Caki2 (cell line): ENCODE measurements at regions not wholly inside any gene's neighbourhood (a gene's known extent, or its start where the extent isn't known, plus 50 kb on each side); places are given as distances from the start of the nearest gene placed in this dataset.

ENCODE experiments used
- DNase-seq: peaks from one replicate; pipeline ENCODE4 v3.0.0-alpha.2; 2015; ENCODE audit warnings: low read depth
- in situ Hi-C: cut with HindIII; loops from 2 replicates; pipeline ENCODE4 v1.10.0; 2016; ENCODE audit warnings: low sequenced_read_pairs, low pct_unique_long_range_greater_than_20kb, mixed read lengths

DNA sequence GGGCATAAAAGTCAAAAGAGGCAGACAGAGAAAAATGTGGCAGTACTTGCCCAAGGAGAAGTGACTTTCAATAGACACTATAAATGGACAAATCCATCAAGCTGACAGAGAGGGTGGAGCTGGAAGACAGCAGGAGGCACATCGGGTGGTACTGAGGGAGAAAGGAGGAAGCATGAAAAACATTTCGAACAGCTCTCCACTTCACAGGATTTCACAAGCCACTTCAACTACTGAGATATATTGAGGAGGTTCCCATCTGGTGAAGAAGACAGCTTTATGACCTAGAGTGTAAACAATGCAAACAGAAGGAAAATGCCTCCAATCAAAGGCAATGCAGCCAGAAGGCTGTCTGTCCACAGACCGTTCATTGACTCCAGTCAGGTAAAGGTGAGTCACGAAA, 259.4 kb upstream of the ECI2 start:
- DNase-seq, result no peak
- in situ Hi-C loops, result no loop called here

- DNase-seq, result peak; percentile 62
- in situ Hi-C loops, result no loop called here
Measured at GRCh38 chr6:4388675-4389074, 253.3 kb upstream of the ECI2 start.

DNA sequence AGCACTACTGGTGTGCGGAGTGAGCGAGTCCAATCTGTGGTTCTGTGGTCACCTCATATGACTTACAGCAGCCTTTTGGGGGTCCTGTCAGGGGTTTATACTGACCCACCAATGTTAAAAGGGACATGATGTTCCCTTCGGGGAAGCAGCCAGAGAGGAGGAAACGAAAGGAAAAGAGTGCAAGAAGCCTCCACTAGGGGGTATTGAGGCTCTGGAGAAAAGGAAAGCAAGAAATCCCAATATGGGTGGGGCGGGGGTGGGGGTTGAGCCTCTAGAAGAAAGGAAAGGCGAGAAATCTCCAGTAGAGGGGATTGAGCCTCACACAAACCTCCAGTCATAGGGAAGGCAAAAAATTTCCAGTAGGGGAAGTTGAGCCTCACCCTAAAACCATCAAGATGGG, 249.3 kb upstream of the ECI2 start:
- no peak for DNase-seq
- in situ Hi-C loops, result no loop called here

DNA sequence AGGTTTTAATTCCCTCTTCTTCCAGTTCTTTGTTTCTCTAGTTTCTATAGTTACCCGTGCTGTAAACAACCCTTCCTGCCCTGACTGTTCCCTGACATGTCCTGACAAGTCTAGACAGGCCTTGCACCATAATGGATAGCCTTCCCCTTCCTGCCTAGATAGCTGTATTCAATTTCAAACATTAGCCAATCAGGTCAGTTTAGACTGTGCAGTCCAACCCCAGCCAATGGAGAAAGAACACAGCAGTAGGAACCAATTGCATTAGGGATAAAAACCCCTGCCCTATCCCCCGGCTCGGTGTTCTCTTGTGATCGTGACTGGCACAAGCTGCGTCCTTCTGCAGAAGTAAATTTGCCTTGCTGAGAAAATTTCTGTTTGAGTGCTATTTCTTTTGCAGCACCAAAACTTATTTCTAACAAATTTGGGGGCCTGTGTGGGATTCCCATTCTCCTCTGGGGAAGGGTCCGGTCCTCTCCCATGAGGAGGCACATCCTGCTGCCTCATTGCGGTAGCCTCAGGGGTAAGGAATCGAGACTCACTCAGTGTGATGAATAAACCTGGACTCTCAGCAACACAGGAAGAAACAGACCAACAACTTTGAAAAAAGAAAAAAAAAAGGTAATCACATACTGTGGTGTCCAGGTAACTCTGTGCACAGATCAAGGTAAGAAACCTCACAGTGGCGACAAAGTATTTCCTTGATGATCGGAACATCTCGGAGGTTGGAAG, 248.7 kb upstream of the ECI2 start:
- in situ Hi-C loops, result no loop called here
- peak; percentile 52 for DNase-seq

DNA sequence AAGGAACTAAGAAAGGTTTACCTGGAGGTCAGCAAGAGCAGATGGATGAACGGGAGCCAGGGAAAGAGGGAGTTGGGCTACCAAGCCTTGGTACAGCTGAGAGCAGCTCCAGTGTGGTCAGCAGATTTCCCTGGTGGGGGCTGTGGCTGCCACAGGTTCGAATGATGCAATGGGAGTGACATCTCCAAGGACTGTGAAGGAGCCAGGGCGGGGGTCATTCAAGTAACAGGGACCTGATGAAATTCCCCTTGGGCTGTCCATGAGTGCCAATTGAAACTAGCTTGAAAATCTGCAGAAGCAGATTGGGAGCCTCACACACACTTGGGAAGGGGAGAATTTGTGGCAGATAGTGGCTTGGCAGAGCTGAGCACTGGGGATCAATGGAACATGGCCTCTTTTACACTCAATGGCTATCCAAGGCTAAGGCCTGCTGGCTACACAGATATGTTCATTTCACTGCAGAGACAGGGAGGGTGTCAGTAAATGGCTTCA, 247.0 kb upstream of the ECI2 start:
- in situ Hi-C loops, result no loop called here
- DNase-seq, result no peak

GRCh38 chr6:4381381-4381780, 246.0 kb upstream of the ECI2 start:
- no peak for DNase-seq
- in situ Hi-C loops, result no loop called here

DNA sequence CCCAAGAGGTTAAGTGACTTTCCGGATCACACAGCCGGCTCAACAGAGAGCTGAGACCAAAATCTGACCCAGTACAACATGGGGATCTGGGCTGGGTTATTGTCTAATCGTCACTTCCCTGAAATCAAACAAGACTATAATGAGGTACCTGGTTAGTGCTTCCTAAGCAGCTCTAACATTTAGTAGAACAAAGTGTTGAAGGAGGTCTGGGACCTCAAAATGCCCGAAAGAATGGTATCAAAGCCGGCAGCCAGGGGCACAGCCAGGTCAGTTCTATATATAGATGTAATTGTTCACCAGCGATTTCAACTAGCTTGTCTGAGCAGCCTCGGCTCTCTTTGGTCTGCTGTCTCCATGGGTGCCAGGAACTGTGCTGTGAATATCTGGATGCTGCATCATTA, 245.5 kb upstream of the ECI2 start:
- in situ Hi-C loops, result no loop called here
- DNase-seq, result no peak

DNA sequence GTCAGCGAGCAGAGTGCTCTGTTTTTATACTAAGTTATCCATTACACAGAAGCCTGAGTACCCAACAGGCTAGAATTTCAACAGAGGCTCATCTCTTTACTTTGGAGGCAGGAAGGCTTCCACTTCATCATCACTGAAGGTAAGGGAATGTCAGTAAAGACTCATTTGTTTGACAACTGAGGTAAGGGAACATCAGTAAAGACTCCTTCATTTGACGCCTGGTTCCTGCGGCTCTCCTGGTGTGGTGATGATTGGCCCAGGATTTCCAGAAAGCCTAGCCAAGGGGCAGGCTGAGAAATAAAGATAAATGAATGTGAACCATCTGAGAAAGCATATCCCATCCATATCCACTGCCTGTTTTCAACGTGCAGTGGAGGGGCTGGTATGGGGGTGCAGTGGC, 244.6 kb upstream of the ECI2 start:
- DNase-seq, result no peak
- in situ Hi-C loops, result no loop called here

DNA sequence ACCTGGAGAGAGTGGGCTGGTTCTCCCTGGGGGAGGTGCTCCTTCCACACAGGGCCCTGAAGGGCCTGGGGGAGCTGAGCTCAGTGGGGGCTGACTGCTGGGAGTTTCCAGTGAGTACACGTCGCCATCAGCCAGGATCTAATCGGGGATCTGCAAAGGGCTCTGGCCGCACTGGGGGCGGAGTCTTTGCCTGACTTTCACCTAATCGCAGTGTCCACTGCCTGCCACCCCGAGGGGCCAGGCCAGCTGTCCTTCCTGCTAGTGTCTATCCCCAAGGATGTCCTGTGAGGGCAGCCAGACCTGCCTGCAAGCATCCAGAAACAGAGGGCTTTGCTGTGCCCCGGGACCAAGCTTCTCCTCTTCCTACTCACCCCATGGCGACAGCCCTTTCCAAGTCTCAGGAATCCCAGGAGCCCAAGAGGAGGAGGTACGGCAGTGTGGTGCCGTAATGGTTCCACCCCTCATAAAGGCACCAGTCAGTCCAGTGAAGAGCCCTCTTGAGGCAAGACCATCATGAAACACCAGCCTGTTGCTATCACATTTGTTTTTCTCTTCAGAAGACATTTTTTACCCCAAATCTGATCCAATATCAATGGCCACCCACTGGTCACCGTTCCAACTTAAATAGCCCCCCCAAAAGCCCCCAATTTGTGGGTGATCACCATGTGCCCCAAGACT, 243.1 kb upstream of the ECI2 start:
- in situ Hi-C loops, result no loop called here
- no peak for DNase-seq

DNA sequence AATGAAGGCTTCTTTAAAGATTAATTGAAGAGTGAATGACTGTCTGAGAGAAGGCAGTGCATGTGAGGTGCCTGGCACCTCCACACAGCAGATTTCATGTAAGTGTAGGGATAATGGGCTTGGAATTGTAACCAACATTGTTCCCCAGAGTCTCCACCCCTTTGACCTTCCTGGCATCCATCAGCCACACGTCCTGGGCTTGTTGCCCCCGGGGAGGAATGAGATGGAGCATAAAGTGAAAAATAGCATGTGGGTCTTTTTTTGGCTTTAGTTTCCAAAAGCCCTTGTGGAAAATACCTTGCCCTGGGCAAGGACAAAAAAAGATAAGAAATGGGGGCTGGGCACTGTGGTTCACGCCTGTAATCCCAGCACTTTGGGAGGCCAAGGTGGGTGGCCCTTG, 242.2 kb upstream of the ECI2 start:
- no peak for DNase-seq
- in situ Hi-C loops, result no loop called here

DNA sequence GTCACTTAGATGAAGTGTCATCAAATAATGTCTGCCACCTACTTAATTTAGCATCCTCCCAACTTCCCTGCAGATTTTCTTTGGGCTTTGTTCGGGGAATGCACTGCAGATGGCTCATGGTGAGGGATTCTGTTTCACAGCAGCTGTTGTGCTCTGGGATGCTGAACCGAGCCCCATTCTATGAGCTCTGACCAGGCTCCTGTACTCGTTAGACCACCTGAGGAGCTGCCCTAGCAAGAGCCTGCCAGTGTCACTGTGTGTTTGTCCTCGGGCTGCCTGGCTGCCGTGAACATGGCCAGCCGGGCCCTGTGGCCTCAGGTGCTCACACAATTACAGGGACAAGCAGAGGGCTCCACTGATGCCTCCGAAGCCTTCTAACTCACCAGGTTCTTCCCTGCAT, 238.8 kb upstream of the ECI2 start:
- no peak for DNase-seq
- in situ Hi-C loops, result no loop called here

- no peak for DNase-seq
- in situ Hi-C loops, result no loop called here
Measured at GRCh38 chr6:4372866-4373265, 237.5 kb upstream of the ECI2 start.

DNA sequence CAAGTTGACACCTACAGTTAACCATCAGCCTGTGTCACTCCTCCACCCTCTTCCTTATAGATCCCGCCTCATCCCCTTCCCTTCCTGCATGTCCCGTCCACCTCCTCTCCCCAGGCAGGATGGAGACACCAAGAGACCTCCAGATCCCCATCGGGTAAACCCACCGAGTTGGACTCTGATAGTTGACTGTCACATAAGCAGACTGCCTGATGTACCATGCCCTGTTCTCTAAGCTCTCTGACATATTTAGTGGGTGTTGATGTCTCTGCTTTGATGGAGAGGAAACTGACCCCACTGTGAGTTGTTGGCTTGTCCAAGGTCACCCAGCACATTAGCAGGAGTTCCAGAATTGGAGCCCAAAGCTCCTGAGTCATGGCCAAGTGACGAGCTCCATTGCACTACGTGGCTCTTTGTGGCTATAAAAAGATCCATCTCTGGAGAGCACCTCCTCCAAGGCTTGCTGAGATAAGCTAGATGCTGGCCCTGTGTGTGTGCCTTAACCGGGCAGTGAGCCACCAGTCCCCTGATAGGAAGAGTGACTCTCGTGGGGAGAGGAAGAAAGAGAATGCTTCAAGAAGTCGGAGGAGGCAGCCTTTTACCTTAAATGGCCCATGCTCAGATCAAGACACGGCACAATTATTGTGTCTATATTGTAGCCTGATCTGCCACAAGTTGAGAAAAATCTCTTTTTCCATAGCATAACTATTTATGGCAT, 236.0 kb upstream of the ECI2 start:
- in situ Hi-C loops, result no loop called here
- no peak for DNase-seq

- DNase-seq, result peak; percentile 30
- in situ Hi-C loops, result no loop called here
Measured at GRCh38 chr6:4370066-4370465, 234.7 kb upstream of the ECI2 start.

GRCh38 chr6:4369616-4370015, 234.2 kb upstream of the ECI2 start:
- no peak for DNase-seq

DNA sequence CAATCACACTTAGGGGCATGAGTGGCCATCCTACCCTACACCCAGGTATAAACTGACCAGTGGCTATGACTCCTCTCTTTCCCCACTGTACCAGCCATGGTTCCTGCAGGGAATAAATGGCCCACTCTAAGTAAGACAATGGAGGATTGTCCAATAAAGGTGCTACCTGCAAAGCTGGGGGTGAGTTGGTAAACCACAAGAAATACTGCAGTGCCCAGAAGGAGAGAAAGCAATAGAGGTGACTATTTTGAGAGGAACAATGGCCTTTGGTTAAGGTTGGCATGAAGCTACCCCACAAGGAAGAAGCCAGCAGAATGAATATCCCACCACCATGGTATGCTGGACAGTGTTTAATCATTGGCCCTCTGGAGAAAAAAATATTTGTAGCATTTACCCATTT, 233.3 kb upstream of the ECI2 start:
- DNase-seq, result no peak
- in situ Hi-C loops, result no loop called here

More at GRCh38 chr6:4369616-4370015, 234.2 kb upstream of the ECI2 start:
- in situ Hi-C loops, result no loop called here

DNA sequence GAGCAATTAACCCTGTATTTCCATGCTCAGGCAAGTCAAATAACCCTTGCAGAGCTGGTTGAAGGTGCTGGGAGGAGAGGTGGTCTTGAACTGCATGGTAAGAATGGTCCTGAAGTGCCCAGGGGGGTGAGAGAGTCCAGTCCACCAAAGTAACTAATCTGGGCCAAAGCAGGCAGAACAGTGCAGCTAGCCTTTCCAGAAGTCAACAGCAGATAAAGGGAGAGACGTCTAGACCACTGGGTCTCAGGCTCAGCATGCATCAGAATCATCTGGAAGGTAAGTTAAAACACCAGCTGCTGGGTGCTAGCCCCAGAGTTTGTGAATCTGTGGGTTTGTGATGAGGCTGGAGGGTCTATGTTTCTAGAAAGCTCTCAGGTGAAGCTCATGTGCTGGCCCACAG, 232.3 kb upstream of the ECI2 start:
- no peak for DNase-seq
- in situ Hi-C loops, result no loop called here

DNA sequence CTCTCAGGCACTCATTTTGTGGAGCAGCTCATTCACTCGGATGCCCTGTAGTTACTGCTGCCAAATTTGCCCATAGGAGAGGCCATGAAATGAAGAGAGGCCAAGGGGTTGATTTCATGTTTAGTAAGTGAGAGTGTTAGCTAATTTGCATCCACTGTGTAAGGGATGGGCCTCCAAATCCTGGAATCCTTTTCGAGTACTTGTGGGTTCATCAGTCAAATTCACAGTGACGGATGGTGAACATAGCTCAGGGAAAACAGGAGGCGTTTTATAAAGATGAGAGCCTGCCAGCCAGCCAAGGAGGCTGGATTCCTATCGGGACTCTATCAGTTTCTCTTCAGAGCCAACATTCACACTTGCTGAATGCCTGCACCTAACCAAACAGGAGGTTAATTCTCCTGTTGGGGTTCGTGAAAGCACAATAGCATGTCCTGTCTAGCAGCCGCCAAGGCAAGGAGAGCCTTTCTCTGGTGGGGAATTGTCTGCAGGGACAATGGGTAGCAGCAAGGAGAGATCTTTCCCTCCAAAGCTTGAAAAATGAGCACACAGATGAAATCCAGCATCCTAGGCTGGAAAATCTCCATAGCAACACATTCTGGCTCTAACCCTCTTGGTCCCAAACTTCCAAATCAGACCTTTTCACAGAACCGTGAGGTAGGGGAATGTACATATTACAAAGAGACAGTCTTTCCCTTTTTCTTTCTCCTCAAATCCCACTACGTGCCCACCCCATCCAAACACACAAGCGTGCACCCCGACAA, 231.4 kb upstream of the ECI2 start:
- no peak for DNase-seq
- in situ Hi-C loops, result no loop called here

GRCh38 chr6:4365686-4366085, 230.3 kb upstream of the ECI2 start:
- no peak for DNase-seq
- in situ Hi-C loops, result no loop called here
